Kidney (tissue), 13 donors: ENCODE measurements at regions not wholly inside any gene's neighbourhood (a gene's known extent, or its start where the extent isn't known, plus 50 kb on each side); places are given as distances from the start of the nearest gene placed in this dataset.

ENCODE experiments used
- DNase-seq, 5 donors: peaks; one replicate each; pipeline ENCODE4 v3.0.0-alpha.2; 2013 to 2020
- FAIRE-seq: peaks from 2 replicates; lab custom pipeline; 2012; peaks lifted over from hg19 to GRCh38; lab: Jason Lieb, UNC
- H3K27ac ChIP-seq, 2 donors: one replicate each; pipeline ENCODE4 v1.7.0; 2013; ENCODE audit warnings: low read depth in 2 of 2, low read length in 2 of 2, inconsistent platforms in 1 of 2
- H3K27me3 ChIP-seq: one replicate; pipeline ENCODE4 v1.7.1; 2013; ENCODE audit warnings: low read length, inconsistent platforms; ENCODE audit not compliant: control insufficient read depth, insufficient read depth
- H3K36me3 ChIP-seq, 3 donors: one replicate each; pipeline versions ENCODE4 v1.7.0 to v1.7.1; 2013; ENCODE audit warnings: low read length in 3 of 3, control low read depth in 1 of 3, inconsistent platforms in 1 of 3; ENCODE audit not compliant: insufficient read depth in 3 of 3, control insufficient read depth in 2 of 3
- H3K4me1 ChIP-seq, 3 donors: one replicate each; pipeline versions ENCODE4 v1.7.0 to v1.7.1; 2013; ENCODE audit warnings: low read length in 3 of 3, inconsistent platforms in 1 of 3, low read depth in 1 of 3; ENCODE audit not compliant: control insufficient read depth in 2 of 3, insufficient read depth in 2 of 3
- H3K4me3 ChIP-seq, 3 donors: one replicate each; pipeline versions ENCODE4 v1.7.0 to v1.8.1; 2013; ENCODE audit warnings: low read length in 3 of 3, control low read depth in 1 of 3, inconsistent platforms in 1 of 3
- H3K9ac ChIP-seq, 3 donors: one replicate each; pipeline versions ENCODE4 v1.7.0 to v1.7.1; 2013; ENCODE audit warnings: low read length in 3 of 3, control low read depth in 1 of 3, inconsistent platforms in 1 of 3
- H3K9me3 ChIP-seq, 3 donors: one replicate each; pipeline versions ENCODE4 v1.7.0 to v1.7.1; 2013; ENCODE audit warnings: low read length in 3 of 3, control low read depth in 1 of 3, inconsistent platforms in 1 of 3; ENCODE audit not compliant: control insufficient read depth in 2 of 3, insufficient read depth in 1 of 3
- intact Hi-C: fragments of 100-400 bp; cut with DNase I; formaldehyde crosslinking; loops from one replicate; pipeline ENCODE4 v1.11.1; 2022
- TF ChIP-seq, protein P1 (sequence below): IDR thresholded peaks from 3 replicates; pipeline ENCODE4 v1.5.1; 2012; ENCODE audit warnings: mild to moderate bottlenecking, moderate library complexity, borderline replicate concordance; ENCODE audit not compliant: insufficient read depth; ENCODE audit errors: extremely low read depth
- donor health status: control.
- donor health status: control.
- donor health status: control.
- donor health status: control.
- donor health status: control.
- donor health status: DM: yes; HTN: yes; CAD: no.
- donor health status: Normal renal cell carcinoma (clear cell type).

- no peak overlapping the region for H3K4me3 ChIP-seq
- H3K9me3 ChIP-seq: no peaks in the 10 kb centered on the region
- no peak for DNase-seq
- TF ChIP-seq, protein P1, sequence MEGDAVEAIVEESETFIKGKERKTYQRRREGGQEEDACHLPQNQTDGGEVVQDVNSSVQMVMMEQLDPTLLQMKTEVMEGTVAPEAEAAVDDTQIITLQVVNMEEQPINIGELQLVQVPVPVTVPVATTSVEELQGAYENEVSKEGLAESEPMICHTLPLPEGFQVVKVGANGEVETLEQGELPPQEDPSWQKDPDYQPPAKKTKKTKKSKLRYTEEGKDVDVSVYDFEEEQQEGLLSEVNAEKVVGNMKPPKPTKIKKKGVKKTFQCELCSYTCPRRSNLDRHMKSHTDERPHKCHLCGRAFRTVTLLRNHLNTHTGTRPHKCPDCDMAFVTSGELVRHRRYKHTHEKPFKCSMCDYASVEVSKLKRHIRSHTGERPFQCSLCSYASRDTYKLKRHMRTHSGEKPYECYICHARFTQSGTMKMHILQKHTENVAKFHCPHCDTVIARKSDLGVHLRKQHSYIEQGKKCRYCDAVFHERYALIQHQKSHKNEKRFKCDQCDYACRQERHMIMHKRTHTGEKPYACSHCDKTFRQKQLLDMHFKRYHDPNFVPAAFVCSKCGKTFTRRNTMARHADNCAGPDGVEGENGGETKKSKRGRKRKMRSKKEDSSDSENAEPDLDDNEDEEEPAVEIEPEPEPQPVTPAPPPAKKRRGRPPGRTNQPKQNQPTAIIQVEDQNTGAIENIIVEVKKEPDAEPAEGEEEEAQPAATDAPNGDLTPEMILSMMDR: no peak
- H3K36me3 ChIP-seq: no peaks in the 10 kb centered on the region
- intact Hi-C loops: no loop called here
- no peak for FAIRE-seq
- H3K27me3 ChIP-seq: no peaks in the 10 kb centered on the region
- H3K27ac ChIP-seq: no peak overlapping the region
- no peak overlapping the region for H3K9ac ChIP-seq
- H3K4me1 ChIP-seq: no peaks in the 10 kb centered on the region
These were observed 88.5 kb upstream of the SSTR4 start for GRCh38 chr20:22946596-22946995.

DNA sequence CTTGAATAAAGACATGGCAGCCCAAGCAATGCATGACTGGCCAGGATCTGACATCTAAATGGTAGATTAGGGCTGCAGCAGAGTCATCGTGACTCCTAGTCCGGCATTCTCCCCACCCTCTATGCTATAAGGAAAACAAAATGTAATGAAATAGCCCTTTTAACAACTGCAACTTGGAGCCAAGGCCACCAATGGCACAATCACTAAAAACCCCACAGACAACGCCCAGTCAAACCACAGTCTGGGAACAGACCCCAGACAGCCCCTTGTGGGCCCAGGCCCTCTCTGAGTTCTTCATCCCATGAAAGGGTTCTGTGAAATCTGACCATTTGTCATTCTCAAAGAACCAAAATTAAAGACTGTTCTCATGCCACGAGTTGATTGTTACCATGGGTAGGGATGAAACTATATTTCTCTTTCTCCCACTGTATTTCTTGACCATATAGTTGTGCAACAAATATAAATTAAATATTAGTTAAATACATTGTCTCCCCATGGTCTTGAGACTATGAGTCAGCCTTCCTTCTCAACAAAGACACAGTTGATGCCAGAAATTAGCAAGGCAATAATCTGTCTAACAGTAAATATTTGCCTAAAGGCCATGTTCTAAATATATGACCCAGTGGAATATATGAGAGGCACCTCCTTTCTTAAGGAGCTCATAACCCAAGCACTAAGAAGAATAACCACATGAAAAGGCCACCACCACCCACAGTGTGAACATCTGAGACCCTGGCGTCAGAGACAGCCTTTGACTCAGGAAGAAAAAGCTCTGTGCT lies 85.6 kb upstream of the SSTR4 start:
- H3K9me3 ChIP-seq: no peaks in the 10 kb centered on the region
- no peaks in the 10 kb centered on the region for H3K4me1 ChIP-seq
- DNase-seq (no peak), FAIRE-seq (no peak)
- intact Hi-C loops: no loop called here
- TF ChIP-seq, protein P1: no peak
- H3K4me3 ChIP-seq: no peak overlapping the region
- H3K9ac ChIP-seq: no peak overlapping the region
- H3K36me3 ChIP-seq: no peaks in the 10 kb centered on the region
- no peaks in the 10 kb centered on the region for H3K27me3 ChIP-seq
- no peak overlapping the region for H3K27ac ChIP-seq

DNA sequence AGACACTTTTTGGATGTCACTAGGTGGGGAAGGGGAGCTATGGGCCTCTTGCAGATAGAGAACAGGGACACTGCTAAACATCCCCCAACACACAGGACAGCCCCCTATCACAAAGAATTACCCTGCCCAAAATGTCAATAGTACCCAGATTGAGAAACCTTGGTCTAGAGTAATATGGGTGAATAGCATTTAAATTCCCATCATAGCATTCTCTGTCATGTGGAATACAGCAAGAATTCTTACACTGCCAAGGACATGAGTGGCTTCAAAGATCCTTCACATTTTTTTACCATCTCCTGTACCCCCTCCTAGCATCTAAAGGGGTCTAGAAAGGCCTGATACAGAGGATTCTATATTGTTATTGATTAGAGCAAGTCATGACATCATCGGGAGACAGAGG lies 83.1 kb upstream of the SSTR4 start:
- H3K9me3 ChIP-seq: no peaks in the 10 kb centered on the region
- TF ChIP-seq, protein P1: no peak
- H3K4me1 ChIP-seq: no peaks in the 10 kb centered on the region
- no peak overlapping the region for H3K9ac ChIP-seq
- H3K4me3 ChIP-seq: no peak overlapping the region
- no peaks in the 10 kb centered on the region for H3K36me3 ChIP-seq
- intact Hi-C loops: no loop called here
- no peak overlapping the region for H3K27ac ChIP-seq
- FAIRE-seq (no peak), DNase-seq (no peak)
- H3K27me3 ChIP-seq: no peaks in the 10 kb centered on the region
